HepG2 (cell line): ENCODE measurements at regions not wholly inside any gene's neighbourhood (a gene's known extent, or its start where the extent isn't known, plus 50 kb on each side); places are given as distances from the start of the nearest gene placed in this dataset.

Experiments used
- ATAC-seq: fragments of 200-7000 bp; cut with Tn5 transposase; 3 replicates; pipeline ENCODE4 v1.9.1; 2020; ENCODE audit warnings: mild to moderate bottlenecking, moderate library complexity
- BruUV-seq: library from RNA; stranded (reverse); fragments of 400-500 nt; replicated peaks from 2 replicates; lab custom pipeline; 2021; lab: Mats Ljungman, UMichigan
- CTCF ChIA-PET: fragments of 300-600 bp; formaldehyde crosslinking; extraction: SDS; loops from one replicate; lab custom pipeline; 2021; ENCODE audit warnings: low total read pairs, inconsistent platforms, low intra/inter-chr PET ratio; lab: Yijun Ruan, JAX
- POLR2A ChIA-PET: fragments of 350-600 bp; sonication (Branson Sonifier 250); formaldehyde crosslinking; loops from one replicate; lab custom pipeline; 2020; ENCODE audit warnings: antibody characterized with exemption, inconsistent platforms; lab: Yijun Ruan, JAX
- DNase-seq: peaks from one replicate; pipeline ENCODE4 v3.0.0-alpha.2; 2015; ENCODE audit warnings: low spot score
- FAIRE-seq: peaks from 3 replicates; lab custom pipeline; 2011; peaks lifted over from hg19 to GRCh38; lab: Jason Lieb, UNC
- H2AFZ ChIP-seq: one replicate; pipeline ENCODE4 v1.6.1; 2011; ENCODE audit warnings: low read length, inconsistent platforms
- H3K27ac ChIP-seq: fragments of 300-600 bp; 3 replicates; pipeline ENCODE4 v1.8.0; 2011; ENCODE audit warnings: mixed run types, mild to moderate bottlenecking, mixed read lengths, low read length, inconsistent platforms; ENCODE audit not compliant: insufficient read depth; ENCODE audit errors: extremely low read length
- H3K27me3 ChIP-seq, 2 experiments: fragments of 200-600 bp in 1 of 2; 2 replicates in 1 of 2; 3 replicates in 1 of 2; pipeline versions ENCODE4 v1.6.0 to v1.8.0; 2011; ENCODE audit warnings: low read length in 2 of 2, mild to moderate bottlenecking in 2 of 2, moderate library complexity in 2 of 2, inconsistent platforms in 1 of 2; ENCODE audit not compliant: insufficient read depth in 2 of 2, control insufficient read depth in 1 of 2
- H3K36me3 ChIP-seq, 2 experiments: fragments of 200-600 bp in 1 of 2; replicated peaks in 1 of 2; 2 replicates in 1 of 2; 3 replicates in 1 of 2; pipeline versions ENCODE4 v1.5.1 to v1.8.0; 2011; ENCODE audit warnings: low read length in 2 of 2, inconsistent platforms in 1 of 2; ENCODE audit not compliant: insufficient read depth in 2 of 2, control insufficient read depth in 1 of 2
- H3K4me1 ChIP-seq: 2 replicates; pipeline ENCODE4 v1.5.1; 2012; ENCODE audit warnings: low read length, inconsistent platforms; ENCODE audit not compliant: insufficient read depth
- H3K4me2 ChIP-seq: 2 replicates; pipeline ENCODE4 v1.6.0; 2011; ENCODE audit warnings: low read depth, low read length, inconsistent platforms
- H3K4me3 ChIP-seq, 3 experiments: fragments of 200-600 bp in 1 of 3; sonication (generic), shearing (Covaris generic) in 1 of 3; replicated peaks in 1 of 3; 2 replicates each; pipeline ENCODE4 v1.5.1; 2011 to 2016; ENCODE audit warnings: low read length in 3 of 3, inconsistent platforms in 2 of 3, low read depth in 2 of 3, mild to moderate bottlenecking in 2 of 3, control low read depth in 1 of 3, mixed read lengths in 1 of 3; ENCODE audit not compliant: insufficient read depth in 1 of 3
- H3K79me2 ChIP-seq: one replicate; pipeline ENCODE4 v1.6.1; 2011; ENCODE audit warnings: low read length, inconsistent platforms; ENCODE audit not compliant: insufficient read depth
- H3K9ac ChIP-seq: 2 replicates; pipeline ENCODE4 v1.6.0; 2011; ENCODE audit warnings: mild to moderate bottlenecking, low read depth, low read length, inconsistent platforms; ENCODE audit not compliant: insufficient read depth
- H3K9me3 ChIP-seq: 2 replicates; pipeline ENCODE4 v1.5.1; 2012; ENCODE audit warnings: mild to moderate bottlenecking, low read length
- H4K20me1 ChIP-seq: 2 replicates; pipeline ENCODE4 v1.6.0; 2011; ENCODE audit warnings: inconsistent platforms, mild to moderate bottlenecking, low read length, moderate library complexity; ENCODE audit not compliant: insufficient read depth
- ARNTL ChIP-seq: sonication (generic); formaldehyde crosslinking; IDR thresholded peaks from 2 replicates; pipeline ENCODE4 v1.4.0; 2020; ENCODE audit warnings: mild to moderate bottlenecking, missing genetic modification reagents
- MBD4 ChIP-seq: IDR thresholded peaks from 2 replicates; pipeline ENCODE4 v1.6.1; 2012; ENCODE audit warnings: low read length, inconsistent platforms, borderline replicate concordance
- MEF2D ChIP-seq: sonication (generic); formaldehyde crosslinking; IDR thresholded peaks from 2 replicates; pipeline ENCODE4 v1.5.1; 2020; ENCODE audit warnings: mild to moderate bottlenecking, missing genetic modification reagents
- STAG1 ChIP-seq: sonication (generic); formaldehyde crosslinking; IDR thresholded peaks from 2 replicates; pipeline ENCODE4 v1.4.0; 2020; ENCODE audit warnings: missing genetic modification reagents
- THYN1 ChIP-seq: sonication (generic); formaldehyde crosslinking; IDR thresholded peaks from 2 replicates; pipeline ENCODE4 v1.8.1; 2023; ENCODE audit warnings: low read depth, mild to moderate bottlenecking, moderate library complexity, missing genetic modification reagents, borderline replicate concordance
- ZBTB33 ChIP-seq: sonication (generic); formaldehyde crosslinking; IDR thresholded peaks from 2 replicates; pipeline ENCODE4 v1.4.0; 2020; ENCODE audit warnings: missing genetic modification reagents
- ZBTB40 ChIP-seq, 2 experiments: fragments of 450-650 bp in 1 of 2; sonication (generic) in 1 of 2; formaldehyde crosslinking in 1 of 2; IDR thresholded peaks; 2 replicates each; pipeline versions ENCODE4 v1.6.1 to v1.8.0; 2016 to 2022; ENCODE audit warnings: antibody characterized with exemption in 1 of 2, mild to moderate bottlenecking in 1 of 2, missing genetic modification reagents in 1 of 2
- ZFP36 ChIP-seq: fragments of 150-350 bp; IDR thresholded peaks from 2 replicates; pipeline ENCODE4 v1.6.1; 2018; ENCODE audit warnings: borderline replicate concordance, low read length, low read depth; ENCODE audit not compliant: partially characterized antibody
- ZMAT3 ChIP-seq: sonication (generic); formaldehyde crosslinking; conservative IDR thresholded peaks from 2 replicates; pipeline ENCODE4 v1.7.0; 2021; ENCODE audit warnings: missing genetic modification reagents
- ZNF747 ChIP-seq: sonication (generic); formaldehyde crosslinking; IDR thresholded peaks from 2 replicates; pipeline ENCODE4 v1.8.1; 2023; ENCODE audit warnings: missing genetic modification reagents, mild to moderate bottlenecking, borderline replicate concordance
- WGBS: methylation state at CpG from one replicate; pipeline ENCODE4 v1.1.6; 2017; ENCODE audit warnings: low lambda C conversion rate; 5-methylcytosine and 5-hydroxymethylcytosine counted together
- in situ Hi-C: cut with HindIII; loops from 2 replicates; pipeline ENCODE4 v1.10.0; 2017; ENCODE audit warnings: low pct_unique_long_range_greater_than_20kb; ENCODE audit not compliant: extremely low pct_ligation_motif_present
- intact Hi-C: fragments of 100-400 bp; cut with micrococcal nuclease; formaldehyde crosslinking; loops from one replicate; pipeline ENCODE4 v1.10.0; 2022; ENCODE audit not compliant: unreplicated experiment

GRCh38 chr10:31607481-31607880 is 288.5 kb downstream of the ZEB1 start:
- H3K4me1 ChIP-seq = no peaks in the 10 kb centered on the region
- no peaks in the 10 kb centered on the region for H3K79me2 ChIP-seq
- no peak overlapping the region for H2AFZ ChIP-seq
- in situ Hi-C loops = no loop called here
- H3K4me3 ChIP-seq = no peak overlapping the region
- POLR2A ChIA-PET = no interaction called here
- ATAC-seq = no peak
- no peak overlapping the region for H3K27ac ChIP-seq
- CTCF ChIA-PET = no interaction called here
- no peak overlapping the region for H3K4me2 ChIP-seq
- H4K20me1 ChIP-seq = no peaks in the 10 kb centered on the region
- no peak overlapping the region for H3K9ac ChIP-seq
- DNase-seq = no peak
- H3K9me3 ChIP-seq = no peaks in the 10 kb centered on the region
- no peak for FAIRE-seq
- 2% methylated on average over 3 of the region's 3 CpGs for WGBS
- H3K27me3 ChIP-seq = peaks cover 2 to 16% of the 10 kb centered on the region in 2 experiments; a peak in 3 of 5 replicates
- no peaks in the 10 kb centered on the region for H3K36me3 ChIP-seq
- BruUV-seq = no TSS peak
- intact Hi-C loops = no loop called here
- TF ChIP-seq MEF2D = no peak
- no peak for TF ChIP-seq ZFP36
- no peak for TF ChIP-seq ZBTB33 (CRISPR knock-in tag)
- no peak for TF ChIP-seq ZNF747 (CRISPR knock-in tag)
- no peak for TF ChIP-seq STAG1 (CRISPR knock-in tag)
- TF ChIP-seq ARNTL (CRISPR knock-in tag) = no peak
- TF ChIP-seq THYN1 (CRISPR knock-in tag) = no peak
- TF ChIP-seq ZMAT3 (CRISPR knock-in tag) = no peak
- no peak for TF ChIP-seq ZBTB40 (IDR thresholded peaks at IDR 0.05)
- TF ChIP-seq ZBTB40 (CRISPR knock-in tag; IDR thresholded peaks at IDR 0.05) = no peak
- TF ChIP-seq MBD4 = no peak
